Suprapubic skin (tissue), 3 donors: ENCODE measurements at regions not wholly inside any gene's neighbourhood (a gene's known extent, or its start where the extent isn't known, plus 50 kb on each side); places are given as distances from the start of the nearest gene placed in this dataset.

Experiments
- CTCF ChIP-seq, 2 donors: fragments of 200-600 bp in 1 of 2; fragments of 450-650 bp in 1 of 2; sonication (generic) in 1 of 2; IDR thresholded peaks; one replicate each; pipeline ENCODE4 v1.5.1; 2016 to 2019; ENCODE audit warnings: antibody characterized with exemption in 2 of 2, mild to moderate bottlenecking in 1 of 2, moderate library complexity in 1 of 2
- POLR2A ChIP-seq, 2 donors: fragments of 450-650 bp; IDR thresholded peaks; one replicate each; pipeline ENCODE4 v1.6.1; 2017; ENCODE audit warnings: antibody characterized with exemption in 2 of 2, mild to moderate bottlenecking in 2 of 2, moderate library complexity in 2 of 2

- TF ChIP-seq POLR2A (IDR thresholded peaks at IDR 0.05) = no peak
- no peak for TF ChIP-seq CTCF (IDR thresholded peaks at IDR 0.05)
Observed at GRCh38 chr1:96409689-96410088, 311.9 kb upstream of the PTBP2 start.
